Vagina (tissue), 2 donors: ENCODE measurements at regions not wholly inside any gene's neighbourhood (a gene's known extent, or its start where the extent isn't known, plus 50 kb on each side); places are given as distances from the start of the nearest gene placed in this dataset.

Experiments
- DNase-seq, 2 donors: peaks; one replicate each; pipeline ENCODE4 v3.0.0-alpha.2; 2017; ENCODE audit errors: extremely low spot score in 2 of 2
- H3K27ac ChIP-seq: fragments of 200-600 bp; sonication (generic); one replicate; pipeline ENCODE4 v1.5.1; 2019
- H3K27me3 ChIP-seq: fragments of 200-600 bp; sonication (generic); one replicate; pipeline ENCODE4 v1.5.1; 2019
- H3K36me3 ChIP-seq, 2 donors: fragments of 200-600 bp; sonication (generic); one replicate each; pipeline ENCODE4 v1.5.1; 2017 to 2019
- H3K4me1 ChIP-seq: fragments of 200-600 bp; sonication (generic); one replicate; pipeline ENCODE4 v1.5.1; 2019
- H3K4me3 ChIP-seq, 2 donors: fragments of 200-600 bp; sonication (generic); 1 replicate in 1 of 2; 2 replicates in 1 of 2; pipeline ENCODE4 v1.5.1; 2016 to 2019
- H3K9me3 ChIP-seq: fragments of 200-600 bp; sonication (generic); one replicate; pipeline ENCODE4 v1.5.1; 2019
- CTCF ChIP-seq, 3 experiments: fragments of 450-650 bp in 2 of 3; fragments of 200-600 bp in 1 of 3; sonication (generic) in 1 of 3; IDR thresholded peaks; one replicate each; pipeline ENCODE4 v1.5.1; 2017 to 2019; ENCODE audit warnings: antibody characterized with exemption in 3 of 3, mild to moderate bottlenecking in 2 of 3, moderate library complexity in 2 of 3
- POLR2A ChIP-seq, 2 donors: fragments of 450-650 bp; IDR thresholded peaks; one replicate each; pipeline ENCODE4 v1.6.1; 2017; ENCODE audit warnings: antibody characterized with exemption in 2 of 2, mild to moderate bottlenecking in 2 of 2, moderate library complexity in 2 of 2
- POLR2AphosphoS5 ChIP-seq, 2 donors: sonication (generic); formaldehyde crosslinking; IDR thresholded peaks; one replicate each; pipeline ENCODE4 v1.9.0; 2017; ENCODE audit warnings: antibody characterized with exemption in 2 of 2, mild to moderate bottlenecking in 2 of 2, low read depth in 1 of 2; ENCODE audit not compliant: insufficient read depth in 1 of 2
- intact Hi-C: fragments of 100-400 bp; cut with DNase I; formaldehyde crosslinking; loops from one replicate; pipeline ENCODE4 v1.15.1; 2023

DNA sequence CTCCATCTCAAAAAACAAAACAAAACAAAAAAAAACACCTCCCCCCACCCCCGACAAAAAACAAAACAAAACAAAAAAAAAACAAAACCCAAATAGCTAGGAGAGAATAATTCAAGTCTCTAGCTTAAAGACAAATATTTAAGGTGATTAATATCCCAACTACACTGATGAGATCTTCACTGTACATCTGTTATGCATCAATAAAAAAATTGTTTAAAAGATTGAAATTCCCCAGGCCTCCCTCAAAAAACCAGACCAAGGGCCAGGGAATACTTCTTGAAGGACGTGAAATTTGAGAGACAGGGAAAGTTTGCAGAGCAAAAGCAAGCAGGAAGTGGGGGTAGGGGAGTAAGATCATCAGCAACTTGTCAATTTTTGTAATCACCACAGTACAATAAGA lies 232.6 kb downstream of the REEP3 start:
- Histone ChIP-seq H3K27me3 (no peaks in the 10 kb centered on the region), H3K27ac (no peak overlapping the region), H3K9me3 (no peaks in the 10 kb centered on the region), H3K4me3 (no peak overlapping the region), H3K4me1 (no peaks in the 10 kb centered on the region), H3K36me3 (no peaks in the 10 kb centered on the region)
- intact Hi-C loops = no loop called here
- DNase-seq = no peak
- no peak for TF ChIP-seq POLR2A (IDR thresholded peaks at IDR 0.05)
- TF ChIP-seq POLR2AphosphoS5 (IDR thresholded peaks at IDR 0.05; ENCODE audit: insufficient read depth in 1 of 2, low read depth in 1 of 2) = no peak

GRCh38 chr10:63755441-63755840 lies 234.2 kb downstream of the REEP3 start:
- Histone ChIP-seq H3K4me3 (no peak overlapping the region), H3K9me3 (no peaks in the 10 kb centered on the region), H3K4me1 (no peaks in the 10 kb centered on the region), H3K27me3 (no peaks in the 10 kb centered on the region), H3K36me3 (no peaks in the 10 kb centered on the region), H3K27ac (no peak overlapping the region)
- no peak for DNase-seq
- intact Hi-C loops = no loop called here
- TF ChIP-seq POLR2AphosphoS5 (IDR thresholded peaks at IDR 0.05; ENCODE audit: insufficient read depth in 1 of 2, low read depth in 1 of 2) (no peak), CTCF (IDR thresholded peaks at IDR 0.05) (no peak), POLR2A (IDR thresholded peaks at IDR 0.05) (no peak)

GRCh38 chr10:63757067-63757466 lies 235.9 kb downstream of the REEP3 start:
- TF ChIP-seq POLR2A (IDR thresholded peaks at IDR 0.05) (no peak), CTCF (IDR thresholded peaks at IDR 0.05) (no peak), POLR2AphosphoS5 (IDR thresholded peaks at IDR 0.05; ENCODE audit: insufficient read depth in 1 of 2, low read depth in 1 of 2) (no peak)
- no peaks in the 10 kb centered on the region for H3K27me3 ChIP-seq
- H3K27ac ChIP-seq = no peak overlapping the region
- H3K4me1 ChIP-seq = no peaks in the 10 kb centered on the region
- H3K9me3 ChIP-seq = no peaks in the 10 kb centered on the region
- no peak for DNase-seq
- no peak overlapping the region for H3K4me3 ChIP-seq
- intact Hi-C loops = no loop called here
- H3K36me3 ChIP-seq = no peaks in the 10 kb centered on the region

DNA sequence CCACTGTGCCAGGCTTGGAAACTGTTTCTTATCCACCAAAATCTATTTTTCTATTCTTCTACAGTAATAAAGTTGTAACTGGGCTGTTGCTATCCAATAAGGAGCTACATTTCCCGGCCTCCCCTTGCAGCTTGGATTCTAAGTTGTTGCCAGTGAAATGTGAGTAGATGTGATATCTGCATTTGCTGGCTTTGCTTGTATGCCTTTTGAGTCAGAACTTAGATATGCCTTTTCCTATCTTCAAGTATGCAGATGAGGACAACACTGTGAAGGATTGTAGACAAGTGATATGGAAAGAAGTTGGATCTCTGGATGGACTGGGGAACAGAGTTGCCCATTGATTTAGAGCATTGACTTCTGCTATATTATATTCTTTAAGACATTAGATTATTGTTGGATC lies 236.9 kb downstream of the REEP3 start:
- Histone ChIP-seq H3K9me3 (no peaks in the 10 kb centered on the region), H3K4me1 (no peaks in the 10 kb centered on the region), H3K36me3 (no peaks in the 10 kb centered on the region), H3K4me3 (no peak overlapping the region), H3K27ac (no peak overlapping the region), H3K27me3 (no peaks in the 10 kb centered on the region)
- TF ChIP-seq POLR2AphosphoS5 (IDR thresholded peaks at IDR 0.05; ENCODE audit: insufficient read depth in 1 of 2, low read depth in 1 of 2) (no peak), POLR2A (IDR thresholded peaks at IDR 0.05) (no peak), CTCF (IDR thresholded peaks at IDR 0.05) (no peak)
- intact Hi-C loops = no loop called here
- DNase-seq = no peak

DNA sequence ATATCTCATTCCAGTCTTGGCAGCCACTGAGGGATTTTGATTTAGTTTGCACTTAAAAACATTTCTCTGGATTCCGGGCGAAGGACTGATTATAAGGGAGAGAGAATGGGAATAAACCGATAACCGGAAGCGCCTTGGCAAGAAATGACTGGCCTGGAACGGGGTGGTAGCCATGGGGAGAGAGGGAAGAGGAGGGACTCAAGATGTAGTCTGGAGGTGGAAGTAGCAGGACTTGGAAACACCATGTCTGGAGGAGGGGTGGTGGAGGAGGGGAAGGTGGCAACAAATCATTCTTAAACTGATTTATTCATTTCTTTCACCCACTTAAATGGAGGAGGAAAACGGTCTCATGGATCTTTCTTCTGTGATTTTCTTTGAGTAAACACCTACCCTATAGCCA lies 238.1 kb downstream of the REEP3 start:
- no peak for DNase-seq
- H3K36me3 ChIP-seq = no peaks in the 10 kb centered on the region
- intact Hi-C loops = no loop called here
- no peak overlapping the region for H3K4me3 ChIP-seq
- no peaks in the 10 kb centered on the region for H3K9me3 ChIP-seq
- no peaks in the 10 kb centered on the region for H3K27me3 ChIP-seq
- TF ChIP-seq POLR2A (IDR thresholded peaks at IDR 0.05) (no peak), CTCF (IDR thresholded peaks at IDR 0.05) (no peak), POLR2AphosphoS5 (IDR thresholded peaks at IDR 0.05; ENCODE audit: insufficient read depth in 1 of 2, low read depth in 1 of 2) (no peak)
- H3K4me1 ChIP-seq = no peaks in the 10 kb centered on the region
- H3K27ac ChIP-seq = no peak overlapping the region
